Astrocyte of the spinal cord (primary cell): ENCODE measurements at regions not wholly inside any gene's neighbourhood (a gene's known extent, or its start where the extent isn't known, plus 50 kb on each side); places are given as distances from the start of the nearest gene placed in this dataset.

ENCODE experiments used
- DNase-seq: peaks from one replicate; pipeline ENCODE4 v3.0.0; 2011; ENCODE audit warnings: low read depth, low spot score
- H3K4me3 ChIP-seq: 2 replicates; pipeline ENCODE4 v1.5.1; 2011; ENCODE audit warnings: low read depth, mild to moderate bottlenecking, low read length, moderate library complexity
- CTCF ChIP-seq: IDR thresholded peaks from 2 replicates; pipeline ENCODE4 v1.5.1; 2012; ENCODE audit warnings: low read depth, mild to moderate bottlenecking, low read length, inconsistent platforms
- in situ Hi-C: cut with HindIII; loops from 2 replicates; pipeline ENCODE4 v1.10.0; 2017; ENCODE audit warnings: low sequenced_read_pairs

- in situ Hi-C loops, result no loop called here
Observed at GRCh38 chr17:34715504-34715903, 136.1 kb downstream of the TMEM132E start.

GRCh38 chr17:34714475-34715410 lies 135.4 kb downstream of the TMEM132E start:
- no peak overlapping the region for H3K4me3 ChIP-seq
- DNase-seq, result no peak
- TF ChIP-seq CTCF, result no peak
- in situ Hi-C loops, result no loop called here

More at GRCh38 chr17:34715504-34715903, 136.1 kb downstream of the TMEM132E start:
- DNase-seq, result no peak
- H3K4me3 ChIP-seq, result no peak overlapping the region
- no peak for TF ChIP-seq CTCF

- no peak for TF ChIP-seq CTCF
- in situ Hi-C loops, result no loop called here
- DNase-seq, result no peak
- no peak overlapping the region for H3K4me3 ChIP-seq
Observed at GRCh38 chr17:34713687-34714086, 134.3 kb downstream of the TMEM132E start.

- TF ChIP-seq CTCF, result no peak
- no peak overlapping the region for H3K4me3 ChIP-seq
- DNase-seq, result no peak
- in situ Hi-C loops, result no loop called here
Observed at GRCh38 chr17:34712481-34713195, 133.3 kb downstream of the TMEM132E start.

GRCh38 chr17:34711646-34712045 lies 132.3 kb downstream of the TMEM132E start:
- in situ Hi-C loops, result no loop called here
- no peak for DNase-seq
- H3K4me3 ChIP-seq, result no peak overlapping the region
- TF ChIP-seq CTCF, result no peak

GRCh38 chr17:34710226-34710625 lies 130.8 kb downstream of the TMEM132E start:
- no peak for TF ChIP-seq CTCF
- in situ Hi-C loops, result no loop called here

More at GRCh38 chr17:34710226-34710625, 130.8 kb downstream of the TMEM132E start:
- H3K4me3 ChIP-seq, result no peak overlapping the region
- DNase-seq, result no peak
